IPS-NIHi11 (cell line): ENCODE measurements at regions not wholly inside any gene's neighbourhood (a gene's known extent, or its start where the extent isn't known, plus 50 kb on each side); places are given as distances from the start of the nearest gene placed in this dataset.
"Not testable (repeated sequence)": the region's sequence is repeated elsewhere in the genome, so short reads cannot be mapped to it uniquely, and the experiment has no call there.

Experiments used
- DNase-seq: peaks from one replicate; pipeline ENCODE4 v3.0.0; 2012; ENCODE audit warnings: mixed read lengths, low spot score

DNA sequence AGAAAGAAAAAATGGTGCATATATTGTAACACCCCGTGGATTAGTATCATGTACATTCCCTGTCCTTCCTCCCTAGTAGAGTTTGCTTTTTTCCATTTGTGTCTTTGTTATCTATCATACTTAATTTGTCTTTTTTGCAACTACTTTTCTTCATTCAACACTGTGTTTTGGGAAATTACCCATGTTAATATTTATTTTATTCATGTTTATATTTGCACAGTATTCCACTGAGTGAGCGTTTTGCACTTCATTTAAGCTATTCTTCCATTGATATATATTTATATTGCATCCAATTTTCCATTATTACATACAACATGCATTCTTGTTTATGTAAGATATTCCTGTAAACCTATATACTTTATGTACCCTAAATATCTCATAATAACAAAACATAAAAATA, 57.6 kb upstream of the FAM171A1 start:
- DNase-seq: no peak

GRCh38 chr10:15427843-15428414, 56.8 kb upstream of the FAM171A1 start:
- no peak for DNase-seq

GRCh38 chr10:15426558-15426957, 55.5 kb upstream of the FAM171A1 start:
- no peak for DNase-seq

GRCh38 chr10:15426115-15426514, 55.0 kb upstream of the FAM171A1 start:
- DNase-seq: no peak

GRCh38 chr10:15421875-15422274, 50.8 kb upstream of the FAM171A1 start:
- not testable (repeated sequence) for DNase-seq
